Astrocyte (in vitro differentiated cells and primary cell): ENCODE measurements at regions not wholly inside any gene's neighbourhood (a gene's known extent, or its start where the extent isn't known, plus 50 kb on each side); places are given as distances from the start of the nearest gene placed in this dataset.

Experiments
- EZH2 ChIP-seq: IDR thresholded peaks from 2 replicates; pipeline ENCODE4 v1.6.1; 2012; ENCODE audit warnings: mild to moderate bottlenecking, low read length, inconsistent platforms; ENCODE audit not compliant: insufficient read depth
- TF ChIP-seq, protein P1 (sequence below): IDR thresholded peaks from 2 replicates; pipeline ENCODE4 v1.5.1; 2011; ENCODE audit warnings: low read depth, mild to moderate bottlenecking, inconsistent platforms, low read length, moderate library complexity; ENCODE audit not compliant: insufficient read depth

GRCh38 chr1:188355082-188355481 is 1526.3 kb downstream of the PLA2G4A start:
- TF ChIP-seq, protein P1, sequence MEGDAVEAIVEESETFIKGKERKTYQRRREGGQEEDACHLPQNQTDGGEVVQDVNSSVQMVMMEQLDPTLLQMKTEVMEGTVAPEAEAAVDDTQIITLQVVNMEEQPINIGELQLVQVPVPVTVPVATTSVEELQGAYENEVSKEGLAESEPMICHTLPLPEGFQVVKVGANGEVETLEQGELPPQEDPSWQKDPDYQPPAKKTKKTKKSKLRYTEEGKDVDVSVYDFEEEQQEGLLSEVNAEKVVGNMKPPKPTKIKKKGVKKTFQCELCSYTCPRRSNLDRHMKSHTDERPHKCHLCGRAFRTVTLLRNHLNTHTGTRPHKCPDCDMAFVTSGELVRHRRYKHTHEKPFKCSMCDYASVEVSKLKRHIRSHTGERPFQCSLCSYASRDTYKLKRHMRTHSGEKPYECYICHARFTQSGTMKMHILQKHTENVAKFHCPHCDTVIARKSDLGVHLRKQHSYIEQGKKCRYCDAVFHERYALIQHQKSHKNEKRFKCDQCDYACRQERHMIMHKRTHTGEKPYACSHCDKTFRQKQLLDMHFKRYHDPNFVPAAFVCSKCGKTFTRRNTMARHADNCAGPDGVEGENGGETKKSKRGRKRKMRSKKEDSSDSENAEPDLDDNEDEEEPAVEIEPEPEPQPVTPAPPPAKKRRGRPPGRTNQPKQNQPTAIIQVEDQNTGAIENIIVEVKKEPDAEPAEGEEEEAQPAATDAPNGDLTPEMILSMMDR: no peak
- no peak for TF ChIP-seq EZH2
